Liver (tissue), 3 donors: ENCODE measurements at regions not wholly inside any gene's neighbourhood (a gene's known extent, or its start where the extent isn't known, plus 50 kb on each side); places are given as distances from the start of the nearest gene placed in this dataset.

Source experiments
- EGR1 ChIP-seq, 2 donors: IDR thresholded peaks; 2 replicates each; pipeline ENCODE4 v1.6.1; 2016 to 2018; ENCODE audit warnings: antibody characterized with exemption in 2 of 2, low read depth in 2 of 2
- FOXA1 ChIP-seq: IDR thresholded peaks from 2 replicates; pipeline ENCODE4 v1.6.1; 2016; ENCODE audit warnings: antibody characterized with exemption
- GABPA ChIP-seq, 2 donors: IDR thresholded peaks in 1 of 2; conservative IDR thresholded peaks in 1 of 2; 2 replicates each; pipeline ENCODE4 v1.6.1; 2016; ENCODE audit warnings: antibody characterized with exemption in 2 of 2, mild to moderate bottlenecking in 1 of 2, moderate library complexity in 1 of 2
- HNF4A ChIP-seq, 2 donors: conservative IDR thresholded peaks; 2 replicates each; pipeline ENCODE4 v1.6.1; 2016; ENCODE audit warnings: antibody characterized with exemption in 2 of 2, mild to moderate bottlenecking in 2 of 2
- RAD21 ChIP-seq, 2 donors: IDR thresholded peaks; 2 replicates each; pipeline ENCODE4 v1.6.1; 2016; ENCODE audit warnings: antibody characterized with exemption in 2 of 2, mild to moderate bottlenecking in 2 of 2
- TAF1 ChIP-seq: conservative IDR thresholded peaks from 2 replicates; pipeline ENCODE4 v1.6.1; 2016; ENCODE audit warnings: antibody characterized with exemption, mild to moderate bottlenecking
- YY1 ChIP-seq: IDR thresholded peaks from 2 replicates; pipeline ENCODE4 v1.6.1; 2016; ENCODE audit warnings: antibody characterized with exemption, mild to moderate bottlenecking
- TF ChIP-seq, protein P1 (sequence below): fragments of 150-350 bp; IDR thresholded peaks from 2 replicates; pipeline ENCODE4 v1.5.1; 2017; ENCODE audit warnings: improper control_type of control experiment, low read depth, low read length; ENCODE audit not compliant: missing input control
- TF ChIP-seq, protein P2 (sequence below): IDR thresholded peaks from 2 replicates; pipeline ENCODE4 v1.6.1; 2016; ENCODE audit warnings: antibody characterized with exemption
- TF ChIP-seq, protein P3 (sequence below): IDR thresholded peaks from 2 replicates; pipeline ENCODE4 v1.6.1; 2016; ENCODE audit warnings: antibody characterized with exemption, mild to moderate bottlenecking
- TF ChIP-seq, protein P4 (sequence below): IDR thresholded peaks from 2 replicates; pipeline ENCODE4 v1.6.1; 2016; ENCODE audit warnings: antibody characterized with exemption
- donor health status: healthy.
- donor health status: healthy.

DNA sequence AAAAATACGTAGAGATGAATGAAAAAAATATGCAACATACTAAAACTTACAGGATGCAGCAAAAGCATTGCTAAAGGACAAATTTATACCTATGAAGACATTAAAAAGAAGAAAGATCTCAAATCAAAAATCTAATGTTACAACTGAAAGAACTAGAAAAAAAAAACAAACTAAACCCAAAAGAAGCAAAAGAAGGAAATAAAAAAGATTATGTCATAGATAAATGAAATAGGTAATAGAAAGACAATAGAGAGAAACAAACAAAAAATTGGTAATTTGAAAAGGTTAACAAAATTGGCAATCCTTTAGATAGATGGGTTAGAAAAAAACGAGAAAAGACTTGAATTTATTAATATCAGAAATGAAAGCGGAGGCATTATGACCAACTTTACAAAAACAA, 1000.2 kb downstream of the TLE4 start:
- TF ChIP-seq, protein P1, sequence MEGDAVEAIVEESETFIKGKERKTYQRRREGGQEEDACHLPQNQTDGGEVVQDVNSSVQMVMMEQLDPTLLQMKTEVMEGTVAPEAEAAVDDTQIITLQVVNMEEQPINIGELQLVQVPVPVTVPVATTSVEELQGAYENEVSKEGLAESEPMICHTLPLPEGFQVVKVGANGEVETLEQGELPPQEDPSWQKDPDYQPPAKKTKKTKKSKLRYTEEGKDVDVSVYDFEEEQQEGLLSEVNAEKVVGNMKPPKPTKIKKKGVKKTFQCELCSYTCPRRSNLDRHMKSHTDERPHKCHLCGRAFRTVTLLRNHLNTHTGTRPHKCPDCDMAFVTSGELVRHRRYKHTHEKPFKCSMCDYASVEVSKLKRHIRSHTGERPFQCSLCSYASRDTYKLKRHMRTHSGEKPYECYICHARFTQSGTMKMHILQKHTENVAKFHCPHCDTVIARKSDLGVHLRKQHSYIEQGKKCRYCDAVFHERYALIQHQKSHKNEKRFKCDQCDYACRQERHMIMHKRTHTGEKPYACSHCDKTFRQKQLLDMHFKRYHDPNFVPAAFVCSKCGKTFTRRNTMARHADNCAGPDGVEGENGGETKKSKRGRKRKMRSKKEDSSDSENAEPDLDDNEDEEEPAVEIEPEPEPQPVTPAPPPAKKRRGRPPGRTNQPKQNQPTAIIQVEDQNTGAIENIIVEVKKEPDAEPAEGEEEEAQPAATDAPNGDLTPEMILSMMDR = no peak
- TF ChIP-seq, protein P2, sequence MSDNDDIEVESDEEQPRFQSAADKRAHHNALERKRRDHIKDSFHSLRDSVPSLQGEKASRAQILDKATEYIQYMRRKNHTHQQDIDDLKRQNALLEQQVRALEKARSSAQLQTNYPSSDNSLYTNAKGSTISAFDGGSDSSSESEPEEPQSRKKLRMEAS = no peak
- TF ChIP-seq, protein P3, sequence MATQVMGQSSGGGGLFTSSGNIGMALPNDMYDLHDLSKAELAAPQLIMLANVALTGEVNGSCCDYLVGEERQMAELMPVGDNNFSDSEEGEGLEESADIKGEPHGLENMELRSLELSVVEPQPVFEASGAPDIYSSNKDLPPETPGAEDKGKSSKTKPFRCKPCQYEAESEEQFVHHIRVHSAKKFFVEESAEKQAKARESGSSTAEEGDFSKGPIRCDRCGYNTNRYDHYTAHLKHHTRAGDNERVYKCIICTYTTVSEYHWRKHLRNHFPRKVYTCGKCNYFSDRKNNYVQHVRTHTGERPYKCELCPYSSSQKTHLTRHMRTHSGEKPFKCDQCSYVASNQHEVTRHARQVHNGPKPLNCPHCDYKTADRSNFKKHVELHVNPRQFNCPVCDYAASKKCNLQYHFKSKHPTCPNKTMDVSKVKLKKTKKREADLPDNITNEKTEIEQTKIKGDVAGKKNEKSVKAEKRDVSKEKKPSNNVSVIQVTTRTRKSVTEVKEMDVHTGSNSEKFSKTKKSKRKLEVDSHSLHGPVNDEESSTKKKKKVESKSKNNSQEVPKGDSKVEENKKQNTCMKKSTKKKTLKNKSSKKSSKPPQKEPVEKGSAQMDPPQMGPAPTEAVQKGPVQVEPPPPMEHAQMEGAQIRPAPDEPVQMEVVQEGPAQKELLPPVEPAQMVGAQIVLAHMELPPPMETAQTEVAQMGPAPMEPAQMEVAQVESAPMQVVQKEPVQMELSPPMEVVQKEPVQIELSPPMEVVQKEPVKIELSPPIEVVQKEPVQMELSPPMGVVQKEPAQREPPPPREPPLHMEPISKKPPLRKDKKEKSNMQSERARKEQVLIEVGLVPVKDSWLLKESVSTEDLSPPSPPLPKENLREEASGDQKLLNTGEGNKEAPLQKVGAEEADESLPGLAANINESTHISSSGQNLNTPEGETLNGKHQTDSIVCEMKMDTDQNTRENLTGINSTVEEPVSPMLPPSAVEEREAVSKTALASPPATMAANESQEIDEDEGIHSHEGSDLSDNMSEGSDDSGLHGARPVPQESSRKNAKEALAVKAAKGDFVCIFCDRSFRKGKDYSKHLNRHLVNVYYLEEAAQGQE = no peak
- TF ChIP-seq TAF1 = no peak
- no peak for TF ChIP-seq EGR1 (IDR thresholded peaks at IDR 0.05; ENCODE audit: low read depth in 2 of 2)
- TF ChIP-seq GABPA (IDR thresholded peaks at IDR 0.05 in 1 of 2, conservative IDR thresholded peaks at IDR 0.05 in 1 of 2) = no peak
- no peak for TF ChIP-seq RAD21 (IDR thresholded peaks at IDR 0.05)
- TF ChIP-seq YY1 = no peak
- TF ChIP-seq HNF4A (conservative IDR thresholded peaks at IDR 0.05) = no peak
- TF ChIP-seq, protein P4, sequence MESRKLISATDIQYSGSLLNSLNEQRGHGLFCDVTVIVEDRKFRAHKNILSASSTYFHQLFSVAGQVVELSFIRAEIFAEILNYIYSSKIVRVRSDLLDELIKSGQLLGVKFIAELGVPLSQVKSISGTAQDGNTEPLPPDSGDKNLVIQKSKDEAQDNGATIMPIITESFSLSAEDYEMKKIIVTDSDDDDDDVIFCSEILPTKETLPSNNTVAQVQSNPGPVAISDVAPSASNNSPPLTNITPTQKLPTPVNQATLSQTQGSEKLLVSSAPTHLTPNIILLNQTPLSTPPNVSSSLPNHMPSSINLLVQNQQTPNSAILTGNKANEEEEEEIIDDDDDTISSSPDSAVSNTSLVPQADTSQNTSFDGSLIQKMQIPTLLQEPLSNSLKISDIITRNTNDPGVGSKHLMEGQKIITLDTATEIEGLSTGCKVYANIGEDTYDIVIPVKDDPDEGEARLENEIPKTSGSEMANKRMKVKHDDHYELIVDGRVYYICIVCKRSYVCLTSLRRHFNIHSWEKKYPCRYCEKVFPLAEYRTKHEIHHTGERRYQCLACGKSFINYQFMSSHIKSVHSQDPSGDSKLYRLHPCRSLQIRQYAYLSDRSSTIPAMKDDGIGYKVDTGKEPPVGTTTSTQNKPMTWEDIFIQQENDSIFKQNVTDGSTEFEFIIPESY = no peak
- no peak for TF ChIP-seq FOXA1
